ENCODE measurements at regions not wholly inside any gene's neighbourhood (a gene's known extent, or its start where the extent isn't known, plus 50 kb on each side); places are given as distances from the start of the nearest gene placed in this dataset.
"Not testable (repeated sequence)": the region's sequence is repeated elsewhere in the genome, so short reads cannot be mapped to it uniquely, and the experiment has no call there.

DNA sequence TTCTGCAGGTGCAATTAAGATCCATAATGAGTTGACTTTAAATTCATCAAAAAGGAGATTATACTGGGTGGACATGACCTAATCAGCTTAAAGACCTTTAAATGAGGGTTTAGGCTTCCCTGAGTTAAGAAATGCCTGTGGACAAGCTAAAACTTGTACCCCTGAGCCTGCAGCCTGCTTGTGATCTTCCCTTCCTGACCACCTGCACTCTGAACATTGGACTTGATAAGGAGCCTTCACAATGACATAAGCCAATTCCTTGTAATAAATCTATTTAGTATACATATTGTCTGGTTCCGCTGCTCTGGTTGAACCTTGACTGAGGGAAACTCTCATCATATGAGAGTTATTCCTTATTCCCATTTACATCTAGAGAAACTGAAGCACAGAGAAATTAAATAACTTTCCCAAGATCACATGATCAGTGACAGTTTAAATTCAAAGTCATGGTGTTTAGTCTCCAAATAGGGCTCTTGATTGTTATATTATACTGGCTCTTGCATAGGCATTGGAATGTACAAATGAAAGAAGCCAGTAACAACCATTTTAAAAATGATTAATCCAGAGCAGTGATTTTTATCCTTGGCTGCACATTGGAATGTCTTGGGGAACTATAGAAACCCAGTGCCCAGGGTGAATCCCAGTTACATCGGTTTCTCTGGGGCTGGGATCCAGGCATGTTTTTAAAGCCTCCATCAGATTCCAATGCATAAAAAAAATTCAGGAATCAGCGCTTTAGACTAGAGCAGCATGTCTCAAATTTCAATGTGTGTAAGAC is 136.1 kb downstream of the MSL3 start:
- no peak overlapping the region for H3K4me3 ChIP-seq (ENCODE audit: low read length in 3 of 3)
- intact Hi-C loops (cut with DNase I), result no loop called here
- DNase-seq (peak in 2 of 5 donors; percentile 6 to 7), FAIRE-seq (no peak)
- H3K9me3 ChIP-seq (ENCODE audit: control insufficient read depth in 2 of 3, insufficient read depth in 1 of 3, low read length in 3 of 3), result no peaks in the 10 kb centered on the region
- no peaks in the 10 kb centered on the region for H3K27me3 ChIP-seq (ENCODE audit: control insufficient read depth, insufficient read depth, low read length)
- no peak overlapping the region for H3K9ac ChIP-seq (ENCODE audit: low read length in 3 of 3)
- TF ChIP-seq, protein P1, sequence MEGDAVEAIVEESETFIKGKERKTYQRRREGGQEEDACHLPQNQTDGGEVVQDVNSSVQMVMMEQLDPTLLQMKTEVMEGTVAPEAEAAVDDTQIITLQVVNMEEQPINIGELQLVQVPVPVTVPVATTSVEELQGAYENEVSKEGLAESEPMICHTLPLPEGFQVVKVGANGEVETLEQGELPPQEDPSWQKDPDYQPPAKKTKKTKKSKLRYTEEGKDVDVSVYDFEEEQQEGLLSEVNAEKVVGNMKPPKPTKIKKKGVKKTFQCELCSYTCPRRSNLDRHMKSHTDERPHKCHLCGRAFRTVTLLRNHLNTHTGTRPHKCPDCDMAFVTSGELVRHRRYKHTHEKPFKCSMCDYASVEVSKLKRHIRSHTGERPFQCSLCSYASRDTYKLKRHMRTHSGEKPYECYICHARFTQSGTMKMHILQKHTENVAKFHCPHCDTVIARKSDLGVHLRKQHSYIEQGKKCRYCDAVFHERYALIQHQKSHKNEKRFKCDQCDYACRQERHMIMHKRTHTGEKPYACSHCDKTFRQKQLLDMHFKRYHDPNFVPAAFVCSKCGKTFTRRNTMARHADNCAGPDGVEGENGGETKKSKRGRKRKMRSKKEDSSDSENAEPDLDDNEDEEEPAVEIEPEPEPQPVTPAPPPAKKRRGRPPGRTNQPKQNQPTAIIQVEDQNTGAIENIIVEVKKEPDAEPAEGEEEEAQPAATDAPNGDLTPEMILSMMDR (IDR thresholded peaks at IDR 0.05; ENCODE audit: borderline replicate concordance, extremely low read depth, insufficient read depth), result no peak
- H3K4me1 ChIP-seq (ENCODE audit: control insufficient read depth in 2 of 3, insufficient read depth in 2 of 3, low read depth in 1 of 3, low read length in 3 of 3), result no peaks in the 10 kb centered on the region
- H3K27ac ChIP-seq (ENCODE audit: low read depth in 2 of 2, low read length in 2 of 2), result no peak overlapping the region
- no peaks in the 10 kb centered on the region for H3K36me3 ChIP-seq (ENCODE audit: control insufficient read depth in 2 of 3, insufficient read depth in 3 of 3, low read length in 3 of 3)

- Histone ChIP-seq H3K9ac (ENCODE audit: low read length in 3 of 3) (no peak overlapping the region), H3K36me3 (ENCODE audit: control insufficient read depth in 2 of 3, insufficient read depth in 3 of 3, low read length in 3 of 3) (no peaks in the 10 kb centered on the region), H3K27ac (ENCODE audit: low read depth in 2 of 2, low read length in 2 of 2) (no peak overlapping the region), H3K9me3 (ENCODE audit: control insufficient read depth in 2 of 3, insufficient read depth in 1 of 3, low read length in 3 of 3) (no peaks in the 10 kb centered on the region), H3K27me3 (ENCODE audit: control insufficient read depth, insufficient read depth, low read length) (no peaks in the 10 kb centered on the region), H3K4me3 (ENCODE audit: low read length in 3 of 3) (no peak overlapping the region), H3K4me1 (ENCODE audit: control insufficient read depth in 2 of 3, insufficient read depth in 2 of 3, low read depth in 1 of 3, low read length in 3 of 3) (no peaks in the 10 kb centered on the region)
- no peak for DNase-seq
- no peak for FAIRE-seq
- TF ChIP-seq, protein P1 (IDR thresholded peaks at IDR 0.05; ENCODE audit: borderline replicate concordance, extremely low read depth, insufficient read depth), result no peak
- intact Hi-C loops (cut with DNase I), result no loop called here
Observed at GRCh38 chrX:11899091-11899490, 141.1 kb downstream of the MSL3 start.

- H3K4me3 ChIP-seq (ENCODE audit: low read length in 3 of 3); H3K36me3 ChIP-seq (ENCODE audit: control insufficient read depth in 2 of 3, insufficient read depth in 3 of 3, low read length in 3 of 3); H3K9me3 ChIP-seq (ENCODE audit: control insufficient read depth in 2 of 3, insufficient read depth in 1 of 3, low read length in 3 of 3); DNase-seq; H3K9ac ChIP-seq (ENCODE audit: low read length in 3 of 3); FAIRE-seq; intact Hi-C loops (cut with DNase I); H3K27me3 ChIP-seq (ENCODE audit: control insufficient read depth, insufficient read depth, low read length); H3K4me1 ChIP-seq (ENCODE audit: control insufficient read depth in 2 of 3, insufficient read depth in 2 of 3, low read depth in 1 of 3, low read length in 3 of 3); H3K27ac ChIP-seq (ENCODE audit: low read depth in 2 of 2, low read length in 2 of 2): not testable (repeated sequence)
Observed at GRCh38 chrX:11905933-11906332, 147.9 kb downstream of the MSL3 start.

GRCh38 chrX:11908371-11908770 is 150.3 kb downstream of the MSL3 start:
- Histone ChIP-seq H3K9me3 (ENCODE audit: control insufficient read depth in 2 of 3, insufficient read depth in 1 of 3, low read length in 3 of 3) (no peaks in the 10 kb centered on the region), H3K27ac (ENCODE audit: low read depth in 2 of 2, low read length in 2 of 2) (no peak overlapping the region), H3K4me1 (ENCODE audit: control insufficient read depth in 2 of 3, insufficient read depth in 2 of 3, low read depth in 1 of 3, low read length in 3 of 3) (no peaks in the 10 kb centered on the region), H3K9ac (ENCODE audit: low read length in 3 of 3) (no peak overlapping the region), H3K27me3 (ENCODE audit: control insufficient read depth, insufficient read depth, low read length) (no peaks in the 10 kb centered on the region), H3K4me3 (ENCODE audit: low read length in 3 of 3) (no peak overlapping the region), H3K36me3 (ENCODE audit: control insufficient read depth in 2 of 3, insufficient read depth in 3 of 3, low read length in 3 of 3) (no peaks in the 10 kb centered on the region)
- DNase-seq (peak in 2 of 5 donors; percentile 3 to 5), FAIRE-seq (no peak)
- TF ChIP-seq, protein P1 (IDR thresholded peaks at IDR 0.05; ENCODE audit: borderline replicate concordance, extremely low read depth, insufficient read depth), result no peak
- intact Hi-C loops (cut with DNase I), result no loop called here
